ENCODE measurements at regions not wholly inside any gene's neighbourhood (a gene's known extent, or its start where the extent isn't known, plus 50 kb on each side); places are given as distances from the start of the nearest gene placed in this dataset.

DNA sequence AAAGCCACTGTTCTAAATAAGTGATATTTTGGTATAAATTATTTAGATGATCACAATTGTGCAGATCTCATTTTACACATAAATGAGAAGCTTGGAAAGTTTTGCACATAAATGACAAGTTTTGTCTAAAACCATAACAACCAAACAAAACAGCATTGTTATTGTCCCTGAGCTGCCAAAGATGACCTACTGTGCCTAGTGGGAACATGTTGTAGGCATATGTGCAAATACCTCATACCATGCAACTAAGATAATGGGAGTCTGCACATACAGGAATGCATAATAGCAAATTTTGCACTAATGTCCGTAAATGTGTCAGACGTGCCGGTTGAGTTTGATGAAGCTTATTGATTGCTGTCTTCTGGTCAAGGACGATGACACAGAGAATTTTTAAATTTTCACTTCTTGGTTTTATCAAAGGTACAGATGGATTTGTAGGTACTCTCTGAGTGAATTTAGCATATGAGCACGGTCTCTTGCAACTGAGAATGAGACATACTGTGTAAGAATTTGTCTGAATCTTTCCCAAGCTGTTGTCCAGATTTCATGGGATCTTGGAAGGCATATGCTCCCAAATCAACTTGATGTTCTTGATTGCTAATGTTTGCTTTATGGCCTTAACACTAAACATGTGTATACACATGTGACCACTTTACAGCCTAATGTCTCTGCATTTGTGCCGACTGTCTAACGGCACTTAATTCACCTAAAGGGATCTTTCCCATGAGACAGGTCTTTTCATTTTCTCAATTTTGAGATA lies 1133.5 kb downstream of the FAT4 start:
- Histone ChIP-seq H3K9me3 (no peaks in the 10 kb centered on the region), H3K36me3 (no peaks in the 10 kb centered on the region), H3K4me3 (no peak overlapping the region), H3K27me3 (no peaks in the 10 kb centered on the region)
- no peak for DNase-seq

GRCh38 chr4:126451237-126451873 lies 1136.6 kb downstream of the FAT4 start:
- Histone ChIP-seq H3K27me3 (no peaks in the 10 kb centered on the region), H3K9me3 (no peaks in the 10 kb centered on the region), H3K4me3 (no peak overlapping the region), H3K36me3 (no peaks in the 10 kb centered on the region)
- no peak for DNase-seq

DNA sequence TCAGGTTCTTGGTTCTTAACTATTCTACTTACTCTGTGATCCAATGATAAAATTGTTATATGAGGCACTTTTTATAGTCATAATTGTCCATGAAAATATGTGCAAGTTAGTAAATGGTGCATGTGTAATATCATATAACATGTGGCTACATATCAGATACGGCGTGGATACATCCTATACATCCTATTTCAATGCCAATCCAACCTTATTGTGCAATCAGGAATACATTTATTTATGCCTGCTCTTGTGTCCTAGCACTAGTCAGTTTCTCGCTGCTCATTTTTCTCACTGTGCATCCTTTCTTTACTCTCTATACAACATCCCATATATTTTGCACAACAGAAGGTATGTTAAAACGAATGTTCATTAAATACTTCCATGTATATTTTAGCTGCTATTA lies 1141.1 kb downstream of the FAT4 start:
- no peaks in the 10 kb centered on the region for H3K9me3 ChIP-seq
- no peak for DNase-seq

DNA sequence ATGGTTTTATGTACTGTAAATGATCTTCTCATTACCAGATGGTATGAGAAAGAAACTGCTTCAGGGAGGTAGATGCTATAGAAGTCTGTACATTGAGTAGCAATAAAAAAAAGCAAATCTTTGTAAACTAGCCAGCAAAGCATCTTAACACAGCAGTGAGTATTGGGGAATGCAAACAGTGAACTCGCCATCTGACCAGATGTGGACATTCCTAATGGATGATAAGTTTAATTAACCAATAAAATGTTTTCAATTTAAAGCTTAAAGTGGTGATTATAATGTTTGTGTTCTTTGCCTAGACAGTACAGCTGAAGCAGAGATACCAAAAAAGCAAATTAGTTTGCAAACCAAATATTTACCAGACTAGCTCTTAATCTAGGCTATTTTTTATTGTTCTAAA lies 1144.2 kb downstream of the FAT4 start:
- Histone ChIP-seq H3K9me3 (no peaks in the 10 kb centered on the region), H3K4me3 (no peak overlapping the region)
- DNase-seq, result no peak

More for the DNA sequence above, 1141.1 kb downstream of the FAT4 start:
- no peaks in the 10 kb centered on the region for H3K36me3 ChIP-seq
- H3K27me3 ChIP-seq, result no peaks in the 10 kb centered on the region
- H3K4me3 ChIP-seq, result no peak overlapping the region

DNA sequence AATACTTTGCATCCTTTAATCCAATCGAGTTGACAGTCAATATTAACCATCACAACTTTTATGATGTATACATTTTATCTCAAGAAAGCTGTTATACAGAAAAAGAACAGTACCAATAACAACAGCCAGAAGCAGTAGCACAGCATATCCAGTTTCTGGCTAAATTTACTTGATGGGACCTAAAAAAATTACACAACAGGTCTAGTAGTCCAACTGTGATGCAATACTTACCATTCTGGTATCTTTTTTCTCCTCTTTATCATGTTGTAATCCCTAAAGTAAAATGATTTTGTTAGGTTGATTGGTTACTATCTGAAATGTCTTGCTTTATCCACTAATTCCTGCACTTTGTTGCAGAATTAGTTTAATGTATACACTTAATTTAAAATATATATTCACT lies 1150.6 kb downstream of the FAT4 start:
- no peak overlapping the region for H3K4me3 ChIP-seq
- H3K27me3 ChIP-seq, result no peaks in the 10 kb centered on the region
- no peak for DNase-seq
- 0 out of 2 replicates have a peak, but pooled peaks cover 3% of the 10 kb centered on the region for H3K9me3 ChIP-seq
- no peaks in the 10 kb centered on the region for H3K36me3 ChIP-seq

More for the DNA sequence above, 1144.2 kb downstream of the FAT4 start:
- H3K27me3 ChIP-seq, result no peaks in the 10 kb centered on the region
- no peaks in the 10 kb centered on the region for H3K36me3 ChIP-seq

DNA sequence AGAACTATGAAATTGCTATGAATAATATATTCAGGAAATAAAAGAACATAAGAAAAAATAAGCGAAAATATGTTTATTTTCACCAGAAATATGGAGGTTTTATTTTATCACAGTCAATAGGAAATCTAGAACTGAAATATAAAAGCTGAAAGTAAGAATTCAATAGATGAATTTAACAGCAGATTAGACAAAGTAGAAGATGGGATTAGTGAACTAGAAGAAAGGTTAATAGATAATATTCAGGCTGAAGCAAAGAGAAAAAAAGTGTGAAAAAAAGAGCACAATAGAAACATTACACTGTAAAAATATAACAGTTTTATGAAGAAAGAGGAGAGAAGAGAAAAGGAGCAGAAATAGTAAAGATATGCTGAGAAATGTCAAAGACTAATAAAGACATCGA lies 1152.1 kb downstream of the FAT4 start:
- DNase-seq, result no peak
- Histone ChIP-seq H3K27me3 (no peaks in the 10 kb centered on the region), H3K4me3 (no peak overlapping the region), H3K9me3 (0 out of 2 replicates have a peak, but pooled peaks cover 3% of the 10 kb centered on the region), H3K36me3 (no peaks in the 10 kb centered on the region)

- Histone ChIP-seq H3K9me3 (0 out of 2 replicates have a peak, but pooled peaks cover 3% of the 10 kb centered on the region), H3K27me3 (no peaks in the 10 kb centered on the region), H3K4me3 (no peak overlapping the region), H3K36me3 (no peaks in the 10 kb centered on the region)
- DNase-seq, result no peak
Measured at GRCh38 chr4:126468144-126468543, 1153.4 kb downstream of the FAT4 start.

DNA sequence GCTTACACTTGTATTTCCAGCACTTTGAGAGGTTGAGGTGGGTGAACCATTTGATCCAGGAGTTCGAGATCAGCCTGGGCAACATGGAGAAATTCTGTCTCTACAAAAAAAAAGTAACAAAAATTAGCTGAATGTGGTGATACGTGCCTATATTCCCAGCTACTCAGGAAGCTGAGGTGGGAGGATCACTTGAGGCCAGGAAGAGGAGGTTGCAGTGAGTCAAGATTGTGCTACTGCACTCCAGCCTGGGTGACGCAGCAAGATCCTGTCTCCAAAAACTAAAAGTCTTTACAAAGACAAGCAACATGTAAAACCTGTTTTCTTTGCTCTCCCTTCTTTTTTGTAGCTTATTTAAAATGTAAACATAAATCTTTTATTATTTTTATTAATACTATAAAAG lies 1156.1 kb downstream of the FAT4 start:
- H3K36me3 ChIP-seq, result no peaks in the 10 kb centered on the region
- no peaks in the 10 kb centered on the region for H3K27me3 ChIP-seq
- 0 out of 2 replicates have a peak, but pooled peaks cover 3% of the 10 kb centered on the region for H3K9me3 ChIP-seq
- H3K4me3 ChIP-seq, result no peak overlapping the region
- no peak for DNase-seq

- no peak overlapping the region for H3K4me3 ChIP-seq
- no peaks in the 10 kb centered on the region for H3K36me3 ChIP-seq
- no peaks in the 10 kb centered on the region for H3K27me3 ChIP-seq
- DNase-seq, result no peak
- H3K9me3 ChIP-seq, result no peaks in the 10 kb centered on the region
Measured at GRCh38 chr4:126475730-126476129, 1157.0 kb upstream of the INTU start.

GRCh38 chr4:126479709-126480108 lies 1153.0 kb upstream of the INTU start:
- DNase-seq, result no peak
- Histone ChIP-seq H3K36me3 (no peaks in the 10 kb centered on the region), H3K27me3 (no peaks in the 10 kb centered on the region), H3K9me3 (no peaks in the 10 kb centered on the region), H3K4me3 (no peak overlapping the region)

GRCh38 chr4:126482311-126482710 lies 1150.4 kb upstream of the INTU start:
- DNase-seq, result no peak
- no peaks in the 10 kb centered on the region for H3K27me3 ChIP-seq
- H3K36me3 ChIP-seq, result no peaks in the 10 kb centered on the region
- no peak overlapping the region for H3K4me3 ChIP-seq
- no peaks in the 10 kb centered on the region for H3K9me3 ChIP-seq

GRCh38 chr4:126486377-126486776 lies 1146.4 kb upstream of the INTU start:
- no peaks in the 10 kb centered on the region for H3K9me3 ChIP-seq

DNA sequence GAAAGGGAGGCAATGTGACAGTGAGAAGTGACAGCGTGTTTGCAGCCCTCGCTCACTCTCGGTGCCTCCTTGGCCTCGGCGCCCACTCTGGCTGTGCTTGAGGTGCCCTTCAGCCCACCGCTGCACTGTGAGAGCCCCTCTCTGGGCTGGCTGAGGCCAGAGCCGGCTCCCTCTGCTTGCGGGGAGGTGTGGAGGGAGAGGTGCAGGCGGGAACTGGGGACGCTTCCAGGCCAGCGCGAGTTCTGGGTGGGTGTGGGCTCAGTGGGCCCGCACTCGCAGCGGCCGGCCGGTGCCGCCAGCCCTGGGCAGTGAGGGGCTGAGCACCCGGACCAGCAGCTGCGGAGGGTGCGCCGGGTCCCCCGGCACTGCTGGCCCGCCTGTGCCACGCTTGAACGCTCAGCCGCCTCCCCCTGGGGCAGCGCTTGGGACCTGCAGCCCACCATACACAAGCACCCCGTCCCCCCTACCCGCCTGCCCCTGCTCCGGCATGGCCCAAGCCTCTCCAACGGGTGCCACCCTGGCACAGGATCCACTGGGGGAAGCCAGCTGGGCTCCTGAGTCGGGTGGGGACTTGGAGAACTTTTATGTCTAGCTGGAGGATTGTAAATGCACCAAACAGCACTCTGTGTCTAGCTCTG lies 1142.8 kb upstream of the INTU start:
- no peak for DNase-seq
- no peak overlapping the region for H3K4me3 ChIP-seq
- H3K27me3 ChIP-seq, result no peaks in the 10 kb centered on the region
- H3K36me3 ChIP-seq, result no peaks in the 10 kb centered on the region
- no peaks in the 10 kb centered on the region for H3K9me3 ChIP-seq

More at GRCh38 chr4:126486377-126486776, 1146.4 kb upstream of the INTU start:
- Histone ChIP-seq H3K36me3 (no peaks in the 10 kb centered on the region), H3K4me3 (no peak overlapping the region), H3K27me3 (no peaks in the 10 kb centered on the region)
- DNase-seq, result no peak

DNA sequence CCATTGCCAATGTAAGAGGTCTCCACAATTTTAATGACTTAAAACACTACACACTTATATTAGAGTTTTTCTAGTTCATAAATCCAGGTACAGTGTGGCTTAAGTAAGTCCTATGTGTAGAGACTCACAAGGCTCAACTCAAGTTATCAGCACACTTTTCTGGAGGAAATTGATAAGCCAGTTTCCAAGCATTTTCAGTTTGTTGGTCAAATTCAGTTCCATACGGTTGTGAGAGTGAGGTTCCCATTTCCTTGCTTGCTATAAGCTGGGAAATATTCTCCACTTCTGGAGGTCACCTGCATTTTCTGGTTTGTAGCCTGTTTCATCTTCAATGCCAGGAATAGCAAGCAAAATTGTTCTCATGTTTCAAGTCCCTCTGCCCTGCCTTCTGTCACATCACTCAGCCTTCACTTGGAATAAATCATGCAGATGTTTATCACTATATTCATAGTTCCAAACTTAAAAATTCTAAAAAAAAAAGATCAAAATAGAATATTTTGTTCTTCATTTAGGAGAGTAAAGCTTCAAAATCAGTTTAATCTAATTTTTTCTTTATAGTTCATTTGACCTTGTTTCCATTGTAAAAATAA lies 1137.5 kb upstream of the INTU start:
- Histone ChIP-seq H3K27me3 (no peaks in the 10 kb centered on the region), H3K36me3 (no peaks in the 10 kb centered on the region), H3K4me3 (no peak overlapping the region), H3K9me3 (no peaks in the 10 kb centered on the region)
- no peak for DNase-seq

- no peak for DNase-seq
- H3K9me3 ChIP-seq, result no peaks in the 10 kb centered on the region
- no peaks in the 10 kb centered on the region for H3K36me3 ChIP-seq
- no peak overlapping the region for H3K4me3 ChIP-seq
- H3K27me3 ChIP-seq, result no peaks in the 10 kb centered on the region
Measured at GRCh38 chr4:126512979-126513378, 1119.8 kb upstream of the INTU start.

DNA sequence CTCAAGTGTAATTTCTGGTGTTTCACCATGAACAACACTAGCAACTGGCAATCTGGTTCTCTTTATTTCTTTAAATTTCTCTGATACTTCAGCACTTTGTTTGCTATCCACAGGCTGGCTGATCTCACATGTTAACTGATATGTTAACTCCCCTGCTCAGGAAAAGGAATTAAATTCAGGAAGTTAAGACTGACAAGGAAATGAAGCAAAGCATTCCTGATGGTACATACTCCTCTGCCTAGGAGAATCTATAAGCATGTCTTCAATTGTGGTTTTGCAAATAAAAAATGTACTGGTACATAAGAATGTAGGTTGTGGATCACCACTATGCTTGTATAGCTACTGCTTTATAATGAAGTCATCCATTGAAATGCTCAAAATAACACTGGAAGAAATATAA lies 1119.2 kb upstream of the INTU start:
- no peaks in the 10 kb centered on the region for H3K36me3 ChIP-seq
- no peak for DNase-seq
- no peaks in the 10 kb centered on the region for H3K9me3 ChIP-seq
- no peak overlapping the region for H3K4me3 ChIP-seq
- no peaks in the 10 kb centered on the region for H3K27me3 ChIP-seq

- Histone ChIP-seq H3K9me3 (no peaks in the 10 kb centered on the region), H3K4me3 (no peak overlapping the region), H3K27me3 (no peaks in the 10 kb centered on the region), H3K36me3 (no peaks in the 10 kb centered on the region)
- no peak for DNase-seq
Measured at GRCh38 chr4:126520731-126521130, 1112.0 kb upstream of the INTU start.
